Astrocyte of the spinal cord (primary cell): ENCODE measurements at regions not wholly inside any gene's neighbourhood (a gene's known extent, or its start where the extent isn't known, plus 50 kb on each side); places are given as distances from the start of the nearest gene placed in this dataset.

Experiments
- DNase-seq: peaks from one replicate; pipeline ENCODE4 v3.0.0; 2011; ENCODE audit warnings: low read depth, low spot score
- H3K4me3 ChIP-seq: 2 replicates; pipeline ENCODE4 v1.5.1; 2011; ENCODE audit warnings: low read depth, mild to moderate bottlenecking, low read length, moderate library complexity
- in situ Hi-C: cut with HindIII; loops from 2 replicates; pipeline ENCODE4 v1.10.0; 2017; ENCODE audit warnings: low sequenced_read_pairs
- TF ChIP-seq, protein P1 (sequence below): IDR thresholded peaks from 2 replicates; pipeline ENCODE4 v1.5.1; 2012; ENCODE audit warnings: low read depth, mild to moderate bottlenecking, low read length, inconsistent platforms

DNA sequence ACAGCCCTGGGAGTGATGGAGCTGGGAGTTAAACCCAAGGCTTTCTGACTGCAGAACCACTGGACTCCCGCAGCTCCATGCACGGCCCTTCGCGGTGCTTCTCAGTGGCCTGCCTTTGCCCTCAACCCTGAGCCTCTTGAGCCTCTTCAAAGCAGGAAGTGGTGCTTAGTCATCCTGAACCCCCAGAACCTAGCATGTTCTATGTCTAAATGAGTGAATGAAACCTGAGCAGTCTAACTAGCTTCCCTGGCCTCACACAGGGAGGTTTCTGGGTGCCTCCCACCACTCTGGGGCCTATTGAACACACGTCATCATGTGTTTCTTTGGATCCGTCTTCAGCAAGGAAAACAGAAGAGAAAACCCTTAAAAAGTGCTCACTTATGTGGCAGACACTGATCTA lies 117.9 kb upstream of the SFSWAP start:
- DNase-seq = no peak
- TF ChIP-seq, protein P1, sequence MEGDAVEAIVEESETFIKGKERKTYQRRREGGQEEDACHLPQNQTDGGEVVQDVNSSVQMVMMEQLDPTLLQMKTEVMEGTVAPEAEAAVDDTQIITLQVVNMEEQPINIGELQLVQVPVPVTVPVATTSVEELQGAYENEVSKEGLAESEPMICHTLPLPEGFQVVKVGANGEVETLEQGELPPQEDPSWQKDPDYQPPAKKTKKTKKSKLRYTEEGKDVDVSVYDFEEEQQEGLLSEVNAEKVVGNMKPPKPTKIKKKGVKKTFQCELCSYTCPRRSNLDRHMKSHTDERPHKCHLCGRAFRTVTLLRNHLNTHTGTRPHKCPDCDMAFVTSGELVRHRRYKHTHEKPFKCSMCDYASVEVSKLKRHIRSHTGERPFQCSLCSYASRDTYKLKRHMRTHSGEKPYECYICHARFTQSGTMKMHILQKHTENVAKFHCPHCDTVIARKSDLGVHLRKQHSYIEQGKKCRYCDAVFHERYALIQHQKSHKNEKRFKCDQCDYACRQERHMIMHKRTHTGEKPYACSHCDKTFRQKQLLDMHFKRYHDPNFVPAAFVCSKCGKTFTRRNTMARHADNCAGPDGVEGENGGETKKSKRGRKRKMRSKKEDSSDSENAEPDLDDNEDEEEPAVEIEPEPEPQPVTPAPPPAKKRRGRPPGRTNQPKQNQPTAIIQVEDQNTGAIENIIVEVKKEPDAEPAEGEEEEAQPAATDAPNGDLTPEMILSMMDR = no peak
- no peak overlapping the region for H3K4me3 ChIP-seq
- in situ Hi-C loops = no loop called here

DNA sequence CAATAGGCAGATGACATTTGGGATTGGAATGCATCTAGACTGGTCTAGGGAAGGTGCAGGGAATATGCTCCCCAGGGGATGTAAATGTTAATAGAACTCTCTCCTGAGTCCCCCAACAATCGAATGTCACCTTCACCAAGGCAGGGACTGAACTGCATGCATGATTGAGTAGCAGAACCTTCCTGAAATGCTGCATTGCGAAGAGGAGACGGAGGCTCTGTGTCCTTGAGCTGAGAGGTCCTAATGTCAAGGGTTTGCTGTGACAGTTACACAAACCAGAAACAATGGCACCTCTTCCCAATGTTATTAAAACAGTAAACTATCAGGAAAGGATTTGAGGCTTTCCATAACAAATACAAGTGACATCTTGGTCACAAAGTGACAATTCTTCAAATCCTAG lies 117.5 kb upstream of the SFSWAP start:
- H3K4me3 ChIP-seq = no peak overlapping the region
- in situ Hi-C loops = no loop called here
- no peak for DNase-seq
- TF ChIP-seq, protein P1 = no peak

DNA sequence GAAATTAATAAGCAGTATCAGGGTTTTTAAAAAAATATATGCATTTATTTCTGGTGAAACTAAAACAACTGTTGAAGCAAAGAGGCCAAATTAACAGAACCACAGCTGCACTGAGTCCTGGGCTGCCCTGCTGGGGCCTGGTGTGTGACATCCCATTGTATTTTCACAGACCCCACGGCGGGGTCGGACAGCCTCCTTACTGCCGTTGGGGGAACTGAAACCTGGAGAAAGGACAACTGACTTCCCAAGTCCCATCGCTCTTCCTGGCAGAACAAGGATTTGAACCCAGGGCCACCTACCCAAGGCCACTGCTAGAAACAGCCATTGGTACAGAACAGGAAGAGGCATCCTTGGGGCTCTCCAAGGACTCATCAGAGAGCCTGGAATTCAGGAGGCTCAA lies 114.8 kb upstream of the SFSWAP start:
- DNase-seq = no peak
- TF ChIP-seq, protein P1 = no peak
- in situ Hi-C loops = no loop called here
- H3K4me3 ChIP-seq = no peak overlapping the region

DNA sequence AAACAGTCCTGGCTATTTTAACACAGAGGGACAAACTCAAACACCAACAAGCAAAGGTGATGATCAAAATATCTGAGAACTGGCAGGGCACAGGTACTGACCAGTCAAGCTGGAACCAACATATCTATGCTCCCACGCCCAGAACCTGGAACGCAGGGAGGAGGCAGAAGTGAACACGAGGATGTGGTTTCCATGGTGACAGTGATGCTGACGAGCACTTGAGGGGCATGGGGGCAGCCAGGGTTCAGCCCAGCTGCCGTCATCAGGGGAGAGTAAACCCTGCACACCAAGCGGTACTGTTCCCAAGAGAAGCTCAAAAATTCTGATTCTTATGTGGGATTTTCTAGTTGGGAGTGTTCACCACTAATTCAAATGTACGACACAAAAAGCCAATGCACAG lies 113.6 kb upstream of the SFSWAP start:
- TF ChIP-seq, protein P1 = no peak
- no peak for DNase-seq
- no peak overlapping the region for H3K4me3 ChIP-seq
- in situ Hi-C loops = no loop called here

DNA sequence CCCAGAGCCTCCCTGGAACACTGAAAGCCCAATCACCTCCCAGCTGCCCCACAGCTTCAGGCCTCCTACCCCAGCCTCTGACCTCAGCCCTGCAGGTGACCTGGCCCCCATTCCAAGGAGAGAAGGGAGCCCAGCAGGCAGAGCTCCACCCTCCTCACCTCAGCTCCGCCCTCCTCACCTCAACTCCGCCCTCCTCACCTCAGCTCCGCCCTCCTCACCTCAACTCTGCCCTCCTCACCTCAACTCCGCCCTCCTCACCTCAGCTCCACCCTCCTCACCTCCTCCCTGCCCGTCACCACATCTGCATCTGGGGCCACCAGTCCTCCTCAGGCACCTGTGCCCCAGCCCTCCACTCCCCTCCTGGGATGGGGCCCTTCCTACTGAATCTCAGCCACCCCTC lies 112.2 kb upstream of the SFSWAP start:
- TF ChIP-seq, protein P1 = no peak
- H3K4me3 ChIP-seq = no peak overlapping the region
- no peak for DNase-seq
- in situ Hi-C loops = no loop called here

DNA sequence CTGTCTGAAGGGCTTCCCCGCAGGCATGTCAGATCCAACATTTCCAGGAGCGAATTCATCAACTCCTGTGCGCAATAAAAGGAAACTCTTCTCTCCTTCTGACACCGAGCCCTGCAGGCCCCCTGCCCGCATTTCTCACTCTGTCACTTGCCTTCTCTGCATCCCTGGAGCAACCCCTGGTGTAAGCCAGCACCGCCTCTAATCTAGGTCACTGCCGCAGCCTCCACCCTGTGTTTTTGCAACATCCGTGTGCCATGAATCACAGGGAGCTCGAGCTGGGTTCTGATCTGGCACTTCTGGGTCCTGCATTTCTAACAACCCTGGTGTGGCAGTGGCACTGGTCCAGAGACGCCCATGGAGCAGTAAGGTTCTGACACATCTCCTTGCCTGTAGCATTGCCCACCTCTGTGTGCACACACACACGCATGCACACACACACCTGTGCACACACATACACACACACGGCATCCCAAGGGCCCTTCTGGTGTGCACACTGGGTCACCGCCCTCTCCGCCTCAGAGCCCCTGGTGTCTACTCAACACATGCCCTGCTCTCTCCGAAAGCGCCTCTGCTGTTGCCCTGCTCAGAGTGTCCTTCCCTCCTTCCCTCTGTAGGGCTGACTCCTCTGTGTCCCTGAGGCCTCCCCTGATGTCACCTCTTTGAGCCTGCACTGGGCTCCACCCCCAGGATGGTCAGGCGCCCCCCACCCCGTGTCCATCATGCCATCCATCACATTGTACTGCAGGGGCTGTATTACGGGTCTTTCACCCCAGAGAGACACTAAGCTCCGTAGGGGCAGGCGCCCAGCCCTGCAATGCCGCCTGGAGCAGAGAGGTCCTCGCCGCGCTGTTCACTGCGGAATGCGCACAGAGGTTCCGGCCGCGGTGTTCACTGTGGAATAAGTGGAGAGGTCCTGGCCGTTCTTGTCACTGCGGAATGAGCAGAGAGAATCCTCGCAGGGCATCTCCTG lies 111.4 kb upstream of the SFSWAP start:
- no peak overlapping the region for H3K4me3 ChIP-seq
- DNase-seq = no peak
- TF ChIP-seq, protein P1 = no peak
- in situ Hi-C loops = no loop called here
